ENCODE measurements at regions not wholly inside any gene's neighbourhood (a gene's known extent, or its start where the extent isn't known, plus 50 kb on each side); places are given as distances from the start of the nearest gene placed in this dataset.

GRCh38 chr9:28834156-28834555, 1260.9 kb upstream of the C9orf72 start:
- ATAC-seq (no peak), DNase-seq (no peak)
- H3K4me3 ChIP-seq: no peak overlapping the region
- intact Hi-C loops (cut with DNase I): no loop called here
- H3K36me3 ChIP-seq: no peaks in the 10 kb centered on the region
- peaks cover 0 to 14% (median 5%) of the 10 kb centered on the region in 11 donors for H3K9me3 ChIP-seq
- 62 to 70% methylated on average over 1 of the region's 1 CpG for WGBS, 2 donors
- TF ChIP-seq CTCF (IDR thresholded peaks at IDR 0.05): no peak
- no peaks in the 10 kb centered on the region for H3K4me1 ChIP-seq
- H3K27me3 ChIP-seq: no peaks in the 10 kb centered on the region
- H3K27ac ChIP-seq: no peak overlapping the region

GRCh38 chr9:28839778-28840430, 1266.6 kb upstream of the C9orf72 start:
- no peaks in the 10 kb centered on the region for H3K4me1 ChIP-seq
- ATAC-seq (no peak), DNase-seq (no peak)
- no peaks in the 10 kb centered on the region for H3K27me3 ChIP-seq
- no peak overlapping the region for H3K27ac ChIP-seq
- no peak overlapping the region for H3K4me3 ChIP-seq
- no peak for TF ChIP-seq CTCF (IDR thresholded peaks at IDR 0.05)
- no peaks in the 10 kb centered on the region for H3K36me3 ChIP-seq
- peaks cover 0 to 25% (median 10%) of the 10 kb centered on the region in 11 donors for H3K9me3 ChIP-seq
- intact Hi-C loops (cut with DNase I): no loop called here
- WGBS, 2 donors: 81 to 89% methylated on average over 9 of the region's 9 CpGs

GRCh38 chr9:28841775-28842174, 1268.5 kb upstream of the C9orf72 start:
- Histone ChIP-seq H3K36me3 (no peaks in the 10 kb centered on the region), H3K27ac (no peak overlapping the region), H3K9me3 (peaks cover 0 to 25% (median 10%) of the 10 kb centered on the region in 11 donors), H3K27me3 (no peaks in the 10 kb centered on the region), H3K4me3 (no peak overlapping the region), H3K4me1 (no peaks in the 10 kb centered on the region)
- ATAC-seq (no peak), DNase-seq (no peak)
- intact Hi-C loops (cut with DNase I): no loop called here
- WGBS, 2 donors: 70 to 74% methylated on average over 2 of the region's 2 CpGs
- TF ChIP-seq CTCF (IDR thresholded peaks at IDR 0.05): no peak

GRCh38 chr9:28847331-28847730, 1274.0 kb upstream of the C9orf72 start:
- TF ChIP-seq CTCF (IDR thresholded peaks at IDR 0.05): no peak
- intact Hi-C loops (cut with DNase I): no loop called here
- DNase-seq (no peak), ATAC-seq (no peak)
- Histone ChIP-seq H3K27ac (no peak overlapping the region), H3K36me3 (no peaks in the 10 kb centered on the region), H3K4me3 (no peak overlapping the region), H3K27me3 (no peaks in the 10 kb centered on the region), H3K4me1 (no peaks in the 10 kb centered on the region), H3K9me3 (no peaks in the 10 kb centered on the region)
- WGBS, 2 donors: 87% methylated on average over 1 of the region's 1 CpG
